H1 (cell line): ENCODE measurements at regions not wholly inside any gene's neighbourhood (a gene's known extent, or its start where the extent isn't known, plus 50 kb on each side); places are given as distances from the start of the nearest gene placed in this dataset.

Source experiments
- CHD7 ChIP-seq: fragments of 300-600 bp; sonication (generic); IDR thresholded peaks from 2 replicates; pipeline ENCODE4 v1.7.1; 2012; ENCODE audit warnings: low read length, moderate library complexity, mild to moderate bottlenecking, inconsistent platforms; ENCODE audit not compliant: insufficient replicate concordance
- KDM4A ChIP-seq: IDR thresholded peaks from one replicate; pipeline ENCODE4 v1.7.1; 2012; ENCODE audit warnings: low read depth, mild to moderate bottlenecking, moderate library complexity, low read length, inconsistent platforms; ENCODE audit not compliant: severe bottlenecking

GRCh38 chr2:217273851-217274250 is 414.0 kb upstream of the TNP1 start (continued):
- TF ChIP-seq CHD7 (no peak), KDM4A (no peak)
